Karpas-422 (cell line): ENCODE measurements at regions not wholly inside any gene's neighbourhood (a gene's known extent, or its start where the extent isn't known, plus 50 kb on each side); places are given as distances from the start of the nearest gene placed in this dataset.

Experiments
- DNase-seq: peaks from one replicate; pipeline ENCODE4 v3.0.0-alpha.2; 2015
- H2AFZ ChIP-seq: fragments of 200-600 bp; sonication (generic); 2 replicates; pipeline ENCODE4 v1.6.1; 2014; ENCODE audit warnings: antibody characterized with exemption, low read length, mixed read lengths
- H3K27ac ChIP-seq: fragments of 200-600 bp; sonication (generic); 2 replicates; pipeline ENCODE4 v1.5.1; 2014; ENCODE audit warnings: mild to moderate bottlenecking, low read length, moderate library complexity
- H3K27me3 ChIP-seq: fragments of 200-600 bp; sonication (generic); 2 replicates; pipeline ENCODE4 v1.6.1; 2014; ENCODE audit warnings: low read length, mixed read lengths
- H3K36me3 ChIP-seq: fragments of 200-600 bp; sonication (generic); 2 replicates; pipeline ENCODE4 v1.6.1; 2014; ENCODE audit warnings: low read length, mixed read lengths; ENCODE audit not compliant: insufficient read depth
- H3K4me1 ChIP-seq: fragments of 200-600 bp; sonication (generic); 2 replicates; pipeline ENCODE4 v1.6.1; 2014; ENCODE audit warnings: mild to moderate bottlenecking, low read length, mixed read lengths
- H3K4me2 ChIP-seq: fragments of 200-600 bp; sonication (generic); 2 replicates; pipeline ENCODE4 v1.6.1; 2014; ENCODE audit warnings: low read length, low read depth, mild to moderate bottlenecking; ENCODE audit not compliant: poor library complexity, severe bottlenecking
- H3K4me3 ChIP-seq: fragments of 200-600 bp; sonication (generic); 2 replicates; pipeline ENCODE4 v1.5.1; 2014; ENCODE audit warnings: mild to moderate bottlenecking, antibody characterized with exemption, low read length, mixed read lengths
- H3K79me2 ChIP-seq: fragments of 200-600 bp; sonication (generic); 2 replicates; pipeline ENCODE4 v1.6.1; 2014; ENCODE audit warnings: mild to moderate bottlenecking, low read length, mixed read lengths
- H3K9ac ChIP-seq: fragments of 200-600 bp; sonication (generic); 2 replicates; pipeline ENCODE4 v1.6.0; 2014; ENCODE audit warnings: low read length
- H3K9me2 ChIP-seq: fragments of 200-600 bp; sonication (generic), shearing (Covaris generic); replicated peaks from 2 replicates; pipeline ENCODE4 v1.6.0; 2014; ENCODE audit warnings: mild to moderate bottlenecking, low read length, moderate library complexity; ENCODE audit not compliant: insufficient read depth
- H3K9me3 ChIP-seq: fragments of 300-700, 200-600 bp; sonication (generic); 2 replicates; pipeline ENCODE4 v1.6.1; 2014; ENCODE audit warnings: low read length, mixed read lengths
- H4K20me1 ChIP-seq: fragments of 200-600 bp; sonication (generic); 2 replicates; pipeline ENCODE4 v1.6.1; 2014; ENCODE audit warnings: mild to moderate bottlenecking, antibody characterized with exemption, low read length, low read depth; ENCODE audit not compliant: insufficient read depth

GRCh38 chr17:77521076-77521475, 380.3 kb downstream of the SEC14L1 start:
- H3K9ac ChIP-seq: no peak overlapping the region
- H3K4me2 ChIP-seq: no peak overlapping the region
- H3K9me2 ChIP-seq: no peaks in the 10 kb centered on the region
- no peaks in the 10 kb centered on the region for H4K20me1 ChIP-seq
- H3K4me3 ChIP-seq: no peak overlapping the region
- no peaks in the 10 kb centered on the region for H3K27me3 ChIP-seq
- no peaks in the 10 kb centered on the region for H3K79me2 ChIP-seq
- no peaks in the 10 kb centered on the region for H3K9me3 ChIP-seq
- no peak overlapping the region for H2AFZ ChIP-seq
- H3K36me3 ChIP-seq: no peaks in the 10 kb centered on the region
- H3K4me1 ChIP-seq: no peaks in the 10 kb centered on the region
- DNase-seq: no peak
- H3K27ac ChIP-seq: no peak overlapping the region

DNA sequence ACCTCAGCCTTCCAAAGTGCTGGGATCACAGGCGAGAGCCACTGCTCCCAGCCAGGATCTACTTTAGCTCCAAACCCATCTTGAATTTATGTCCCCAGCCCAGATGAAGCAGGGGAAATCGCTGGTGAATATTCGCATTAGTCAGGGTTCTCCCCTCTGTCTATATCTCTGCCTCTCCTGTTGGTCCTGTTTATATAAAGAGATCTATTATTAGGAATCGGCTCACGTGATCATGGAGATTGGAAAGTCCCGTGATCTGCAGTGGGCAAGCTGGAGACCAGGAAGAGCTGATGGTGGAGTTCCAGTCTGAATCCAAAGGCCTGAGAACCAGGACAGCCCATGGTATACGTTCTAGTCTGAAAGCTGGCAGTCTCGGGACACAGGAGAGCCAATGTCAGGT, 382.8 kb downstream of the SEC14L1 start:
- no peaks in the 10 kb centered on the region for H3K27me3 ChIP-seq
- H2AFZ ChIP-seq: no peak overlapping the region
- no peak for DNase-seq
- H3K4me2 ChIP-seq: no peak overlapping the region
- H3K9ac ChIP-seq: no peak overlapping the region
- no peak overlapping the region for H3K27ac ChIP-seq
- no peaks in the 10 kb centered on the region for H3K36me3 ChIP-seq
- H4K20me1 ChIP-seq: no peaks in the 10 kb centered on the region
- no peaks in the 10 kb centered on the region for H3K9me2 ChIP-seq
- no peaks in the 10 kb centered on the region for H3K9me3 ChIP-seq
- no peaks in the 10 kb centered on the region for H3K79me2 ChIP-seq
- no peaks in the 10 kb centered on the region for H3K4me1 ChIP-seq
- H3K4me3 ChIP-seq: no peak overlapping the region

DNA sequence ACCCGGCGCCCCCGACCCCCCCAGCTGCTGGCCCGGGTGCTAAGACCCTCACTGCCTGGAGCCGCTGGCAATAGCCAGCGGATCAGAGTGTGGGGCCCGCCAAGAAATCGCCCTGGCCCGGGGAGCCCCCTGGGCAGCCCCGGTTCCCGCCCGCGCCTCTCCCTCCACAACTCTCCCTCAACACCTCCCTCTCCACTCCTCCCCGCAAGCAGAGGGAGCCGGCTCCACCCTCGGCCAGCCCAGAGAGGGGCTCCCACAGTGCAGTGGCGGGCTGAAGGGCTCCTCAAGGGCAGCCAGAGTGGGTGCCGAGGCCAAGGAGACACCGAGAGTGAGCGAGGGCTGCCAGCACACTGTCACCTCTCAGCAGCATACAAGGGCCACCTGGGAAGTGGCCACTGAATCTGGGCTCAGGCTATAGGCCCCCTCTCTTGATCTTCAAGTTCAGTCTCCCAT, 385.5 kb downstream of the SEC14L1 start:
- H3K9me3 ChIP-seq: no peaks in the 10 kb centered on the region
- H2AFZ ChIP-seq: no peak overlapping the region

DNA sequence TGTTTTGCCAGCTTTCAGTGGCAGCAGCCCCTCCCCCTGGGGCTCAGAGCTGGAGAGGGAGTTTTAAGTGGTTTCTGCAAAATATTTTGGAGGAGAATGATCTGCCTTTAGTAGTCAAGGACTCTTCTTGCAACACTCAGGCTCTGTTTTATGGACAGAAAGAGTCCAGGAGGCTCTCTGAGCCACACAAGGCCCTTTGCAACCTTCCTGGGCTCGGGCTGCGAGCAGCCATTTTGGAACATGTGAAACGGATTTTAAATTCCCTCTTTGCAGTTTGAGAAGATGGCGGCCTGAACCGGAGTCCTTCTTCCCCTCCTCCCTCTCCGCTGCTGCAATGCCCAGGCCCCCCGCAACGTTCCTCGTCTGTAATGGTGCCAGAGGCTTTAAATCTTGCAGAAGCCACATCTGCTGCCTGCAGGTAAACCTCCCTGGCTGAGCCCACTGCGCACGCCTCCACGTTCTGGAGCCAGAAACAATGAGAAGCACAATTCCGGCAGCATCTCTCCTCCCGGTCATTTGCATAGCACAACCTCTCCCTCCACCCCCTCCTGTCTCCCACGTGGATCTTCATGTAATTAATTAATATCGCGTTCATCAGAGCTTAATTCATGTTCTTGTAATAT, 386.1 kb downstream of the SEC14L1 start:
- no peaks in the 10 kb centered on the region for H3K9me3 ChIP-seq
- no peak overlapping the region for H2AFZ ChIP-seq
- H3K9me2 ChIP-seq: no peaks in the 10 kb centered on the region
- no peak overlapping the region for H3K4me2 ChIP-seq
- H3K27ac ChIP-seq: no peak overlapping the region
- H3K9ac ChIP-seq: no peak overlapping the region
- H4K20me1 ChIP-seq: no peaks in the 10 kb centered on the region
- no peaks in the 10 kb centered on the region for H3K27me3 ChIP-seq
- no peak for DNase-seq
- H3K36me3 ChIP-seq: no peaks in the 10 kb centered on the region
- no peaks in the 10 kb centered on the region for H3K4me1 ChIP-seq
- H3K79me2 ChIP-seq: no peaks in the 10 kb centered on the region
- no peak overlapping the region for H3K4me3 ChIP-seq

More for the DNA sequence above, 385.5 kb downstream of the SEC14L1 start:
- Histone ChIP-seq H4K20me1 (no peaks in the 10 kb centered on the region), H3K36me3 (no peaks in the 10 kb centered on the region), H3K9me2 (no peaks in the 10 kb centered on the region), H3K4me3 (no peak overlapping the region), H3K27ac (no peak overlapping the region), H3K4me1 (no peaks in the 10 kb centered on the region), H3K79me2 (no peaks in the 10 kb centered on the region), H3K4me2 (no peak overlapping the region), H3K9ac (no peak overlapping the region), H3K27me3 (no peaks in the 10 kb centered on the region)
- DNase-seq: no peak

GRCh38 chr17:77527409-77527808, 386.6 kb downstream of the SEC14L1 start:
- Histone ChIP-seq H3K27ac (no peak overlapping the region), H3K27me3 (no peaks in the 10 kb centered on the region), H3K79me2 (no peaks in the 10 kb centered on the region), H3K9me3 (no peaks in the 10 kb centered on the region), H3K9ac (no peak overlapping the region), H2AFZ (no peak overlapping the region), H4K20me1 (no peaks in the 10 kb centered on the region), H3K9me2 (no peaks in the 10 kb centered on the region), H3K4me1 (no peaks in the 10 kb centered on the region), H3K4me2 (no peak overlapping the region), H3K36me3 (no peaks in the 10 kb centered on the region), H3K4me3 (no peak overlapping the region)
- DNase-seq: no peak

DNA sequence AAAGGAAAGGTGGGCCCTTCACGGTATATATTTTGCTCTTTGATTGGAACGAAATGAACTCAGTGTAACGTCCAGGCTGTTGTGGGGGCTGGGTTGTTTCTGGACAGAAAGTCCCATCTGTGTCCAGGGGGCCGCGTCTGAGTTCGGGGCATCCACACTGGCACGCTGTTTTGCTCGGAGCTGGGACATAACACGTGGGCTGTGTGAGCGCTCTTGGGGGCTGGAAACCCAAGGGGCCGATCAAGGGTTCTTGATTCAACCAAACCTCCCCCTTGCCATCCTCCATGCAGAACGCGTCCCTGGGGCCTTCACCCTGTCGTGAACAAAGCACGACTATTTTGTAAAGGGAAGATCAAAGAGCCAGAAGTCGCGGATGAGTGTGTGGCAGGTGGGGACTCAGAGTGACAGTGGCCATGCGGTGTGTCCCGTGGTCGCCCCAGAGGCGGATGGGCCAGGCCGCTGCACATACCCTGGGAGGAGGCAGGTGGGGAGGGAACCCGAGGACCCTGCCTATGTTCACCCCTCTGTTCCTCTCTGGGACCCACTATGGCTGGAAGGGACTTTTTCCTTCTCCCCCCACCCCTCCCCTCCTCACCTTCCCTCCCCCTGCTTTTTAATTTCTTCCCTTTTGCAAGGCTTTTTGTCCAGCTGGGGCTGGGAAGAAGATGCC, 387.2 kb downstream of the SEC14L1 start:
- Histone ChIP-seq H4K20me1 (no peaks in the 10 kb centered on the region), H3K4me3 (no peak overlapping the region), H3K9me3 (no peaks in the 10 kb centered on the region), H3K9ac (no peak overlapping the region), H3K4me1 (no peaks in the 10 kb centered on the region), H3K9me2 (no peaks in the 10 kb centered on the region), H3K79me2 (no peaks in the 10 kb centered on the region), H3K27ac (no peak overlapping the region), H3K36me3 (no peaks in the 10 kb centered on the region), H3K4me2 (no peak overlapping the region), H3K27me3 (no peaks in the 10 kb centered on the region), H2AFZ (no peak overlapping the region)
- DNase-seq: no peak

- Histone ChIP-seq H3K9me3 (no peaks in the 10 kb centered on the region), H3K4me2 (no peak overlapping the region), H3K79me2 (no peaks in the 10 kb centered on the region), H3K36me3 (no peaks in the 10 kb centered on the region), H3K4me3 (no peak overlapping the region), H3K27me3 (no peaks in the 10 kb centered on the region), H3K9ac (no peak overlapping the region), H3K9me2 (no peaks in the 10 kb centered on the region), H2AFZ (no peak overlapping the region), H3K27ac (no peak overlapping the region), H4K20me1 (no peaks in the 10 kb centered on the region), H3K4me1 (no peaks in the 10 kb centered on the region)
- no peak for DNase-seq
Observed at GRCh38 chr17:77528516-77529327, 388.0 kb downstream of the SEC14L1 start.

GRCh38 chr17:77529328-77529650, 388.5 kb downstream of the SEC14L1 start:
- no peaks in the 10 kb centered on the region for H3K9me2 ChIP-seq
- no peaks in the 10 kb centered on the region for H3K36me3 ChIP-seq
- H4K20me1 ChIP-seq: no peaks in the 10 kb centered on the region
- H3K9ac ChIP-seq: no peak overlapping the region
- no peak overlapping the region for H3K4me2 ChIP-seq
- no peaks in the 10 kb centered on the region for H3K79me2 ChIP-seq
- no peak overlapping the region for H3K4me3 ChIP-seq
- no peaks in the 10 kb centered on the region for H3K4me1 ChIP-seq
- no peaks in the 10 kb centered on the region for H3K9me3 ChIP-seq
- no peak overlapping the region for H2AFZ ChIP-seq
- no peak for DNase-seq
- no peaks in the 10 kb centered on the region for H3K27me3 ChIP-seq
- no peak overlapping the region for H3K27ac ChIP-seq
